ENCODE measurements at regions not wholly inside any gene's neighbourhood (a gene's known extent, or its start where the extent isn't known, plus 50 kb on each side); places are given as distances from the start of the nearest gene placed in this dataset.

DNA sequence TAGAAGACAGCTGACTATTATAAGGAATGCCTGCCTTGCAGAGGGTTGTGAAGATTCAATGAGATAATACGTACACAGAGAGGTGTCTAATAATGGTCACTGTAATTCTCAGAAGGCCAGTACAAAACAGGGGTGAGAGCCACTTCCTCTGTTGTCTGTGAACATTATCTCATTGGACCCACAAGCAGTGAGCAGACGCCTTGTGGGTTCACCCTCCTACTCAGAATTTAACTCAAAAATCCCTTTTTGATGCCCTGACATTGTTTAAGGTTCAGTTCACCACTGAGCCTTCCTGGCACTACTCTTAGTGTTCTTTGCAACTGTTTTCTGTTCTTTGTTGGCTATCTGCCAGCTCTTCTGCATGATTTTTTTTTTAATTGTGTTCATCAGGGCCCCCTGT lies 467.4 kb downstream of the BCOR start:
- no peak for TF ChIP-seq CTCF (IDR thresholded peaks at IDR 0.05; ENCODE audit: unreplicated experiment)
- H3K36me3 Mint-ChIP-seq (ENCODE audit: insufficient read depth, unreplicated experiment): no peaks in the 10 kb centered on the region
- H3K4me3 Mint-ChIP-seq (ENCODE audit: low read depth, unreplicated experiment): no peak overlapping the region
- CTCF ChIA-PET: interaction anchor here (0.6 kb wide), 1 partner anchor 479 kb away, joined by 3 read pairs; no protein-coding TSS in a partner anchor
- H3K4me1 Mint-ChIP-seq (ENCODE audit: low read depth, unreplicated experiment): no peaks in the 10 kb centered on the region
- BruUV-seq (replicated peaks): no TSS peak
- no peak overlapping the region for H3K27ac Mint-ChIP-seq (ENCODE audit: unreplicated experiment)
- no peaks in the 10 kb centered on the region for H3K9me3 Mint-ChIP-seq (ENCODE audit: low read depth, unreplicated experiment)
- peaks cover 32% of the 10 kb centered on the region for H3K27me3 Mint-ChIP-seq (ENCODE audit: unreplicated experiment)
- intact Hi-C loops (cut with micrococcal nuclease; ENCODE audit: unreplicated experiment): no loop called here
- no peak for DNase-seq

- no peak for TF ChIP-seq CTCF (IDR thresholded peaks at IDR 0.05; ENCODE audit: unreplicated experiment)
- Mint-ChIP-seq H3K4me3 (ENCODE audit: low read depth, unreplicated experiment) (no peak overlapping the region), H3K36me3 (ENCODE audit: insufficient read depth, unreplicated experiment) (no peaks in the 10 kb centered on the region), H3K4me1 (ENCODE audit: low read depth, unreplicated experiment) (no peaks in the 10 kb centered on the region), H3K9me3 (ENCODE audit: low read depth, unreplicated experiment) (no peaks in the 10 kb centered on the region), H3K27me3 (ENCODE audit: unreplicated experiment) (peaks cover 32% of the 10 kb centered on the region), H3K27ac (ENCODE audit: unreplicated experiment) (no peak overlapping the region)
- DNase-seq: no peak
- intact Hi-C loops (cut with micrococcal nuclease; ENCODE audit: unreplicated experiment): no loop called here
- no TSS peak for BruUV-seq (replicated peaks)
- CTCF ChIA-PET: no interaction called here
Observed at GRCh38 chrX:39631276-39632229, 466.2 kb downstream of the BCOR start.

GRCh38 chrX:39633293-39633692 lies 464.5 kb downstream of the BCOR start:
- intact Hi-C loops (cut with micrococcal nuclease; ENCODE audit: unreplicated experiment): no loop called here
- no TSS peak for BruUV-seq (replicated peaks)
- no peaks in the 10 kb centered on the region for H3K4me1 Mint-ChIP-seq (ENCODE audit: low read depth, unreplicated experiment)

DNA sequence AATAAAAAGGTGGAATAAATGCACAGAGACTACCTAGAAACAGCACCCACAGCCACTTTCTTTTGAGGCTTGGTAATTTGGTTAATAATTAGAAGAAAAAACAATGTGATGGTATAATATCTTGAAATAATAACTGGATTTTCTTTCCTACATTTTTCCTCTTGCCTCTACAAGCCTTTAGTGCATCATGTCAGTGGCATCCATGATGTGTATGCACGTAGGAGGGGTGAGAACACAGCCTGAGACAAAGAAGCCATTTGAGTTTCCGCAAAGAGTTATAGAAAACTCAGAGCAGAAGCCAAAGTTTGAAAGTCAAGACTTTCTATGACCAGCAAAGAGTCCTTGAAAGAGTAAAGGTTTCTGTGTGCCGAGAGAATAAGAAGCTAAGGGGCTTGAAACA lies 461.3 kb downstream of the BCOR start:
- CTCF ChIA-PET: no interaction called here
- Mint-ChIP-seq H3K27me3 (ENCODE audit: unreplicated experiment) (peaks cover 18% of the 10 kb centered on the region), H3K4me3 (ENCODE audit: low read depth, unreplicated experiment) (no peak overlapping the region), H3K9me3 (ENCODE audit: low read depth, unreplicated experiment) (no peaks in the 10 kb centered on the region), H3K27ac (ENCODE audit: unreplicated experiment) (no peak overlapping the region), H3K36me3 (ENCODE audit: insufficient read depth, unreplicated experiment) (no peaks in the 10 kb centered on the region), H3K4me1 (ENCODE audit: low read depth, unreplicated experiment) (no peaks in the 10 kb centered on the region)
- BruUV-seq (replicated peaks): no TSS peak
- no peak for DNase-seq
- intact Hi-C loops (cut with micrococcal nuclease; ENCODE audit: unreplicated experiment): no loop called here
- TF ChIP-seq CTCF (IDR thresholded peaks at IDR 0.05; ENCODE audit: unreplicated experiment): no peak

More at GRCh38 chrX:39633293-39633692, 464.5 kb downstream of the BCOR start:
- TF ChIP-seq CTCF (IDR thresholded peaks at IDR 0.05; ENCODE audit: unreplicated experiment): no peak
- H3K4me3 Mint-ChIP-seq (ENCODE audit: low read depth, unreplicated experiment): no peak overlapping the region
- no peaks in the 10 kb centered on the region for H3K9me3 Mint-ChIP-seq (ENCODE audit: low read depth, unreplicated experiment)
- H3K27me3 Mint-ChIP-seq (ENCODE audit: unreplicated experiment): peaks cover 21% of the 10 kb centered on the region
- no peak for DNase-seq
- no peak overlapping the region for H3K27ac Mint-ChIP-seq (ENCODE audit: unreplicated experiment)
- CTCF ChIA-PET: no interaction called here
- no peaks in the 10 kb centered on the region for H3K36me3 Mint-ChIP-seq (ENCODE audit: insufficient read depth, unreplicated experiment)

Measured in Calu3 (cell line).